ENCODE measurements at regions not wholly inside any gene's neighbourhood (a gene's known extent, or its start where the extent isn't known, plus 50 kb on each side); places are given as distances from the start of the nearest gene placed in this dataset.

DNA sequence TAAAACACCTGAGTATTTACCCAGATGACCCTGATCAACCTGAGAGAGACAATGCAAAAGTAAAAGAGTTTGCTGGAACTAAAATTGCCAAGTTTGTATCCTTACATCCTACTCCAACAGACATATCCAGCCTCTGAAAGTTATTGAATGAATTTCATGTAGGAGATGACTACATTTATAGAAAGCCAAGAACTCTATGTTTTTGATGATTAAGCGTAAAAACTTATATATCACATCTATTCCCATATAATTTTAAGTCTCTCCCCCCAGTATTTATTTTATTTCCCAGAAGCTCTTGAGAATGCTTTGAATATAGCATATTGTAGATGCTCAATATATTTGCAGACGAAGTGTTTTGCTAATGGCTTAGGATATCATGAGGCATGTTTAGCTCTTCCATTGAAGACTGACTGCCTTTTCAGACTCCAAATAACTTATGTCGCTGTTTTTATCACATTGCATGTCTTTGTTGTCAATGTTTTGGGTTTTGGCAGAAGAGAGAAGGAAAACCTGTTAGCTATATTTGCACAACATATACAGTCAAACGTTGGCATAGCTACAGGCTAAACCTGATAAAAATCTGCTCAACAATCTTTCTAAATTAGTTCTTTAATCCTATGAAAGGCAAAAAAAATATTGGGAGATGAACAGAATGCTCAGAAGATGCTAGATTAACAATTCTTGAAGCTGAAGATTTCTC lies 213.6 kb downstream of the DIO2 start:
- no peak for TF ChIP-seq ZNF253 (CRISPR knock-in tag; conservative IDR thresholded peaks at IDR 0.05)
- TF ChIP-seq TCF7L2 (IDR thresholded peaks at IDR 0.05; ENCODE audit: low read depth, low read length), result no peak
- TF ChIP-seq L3MBTL2 (IDR thresholded peaks at IDR 0.05), result no peak
- TF ChIP-seq, protein P1, sequence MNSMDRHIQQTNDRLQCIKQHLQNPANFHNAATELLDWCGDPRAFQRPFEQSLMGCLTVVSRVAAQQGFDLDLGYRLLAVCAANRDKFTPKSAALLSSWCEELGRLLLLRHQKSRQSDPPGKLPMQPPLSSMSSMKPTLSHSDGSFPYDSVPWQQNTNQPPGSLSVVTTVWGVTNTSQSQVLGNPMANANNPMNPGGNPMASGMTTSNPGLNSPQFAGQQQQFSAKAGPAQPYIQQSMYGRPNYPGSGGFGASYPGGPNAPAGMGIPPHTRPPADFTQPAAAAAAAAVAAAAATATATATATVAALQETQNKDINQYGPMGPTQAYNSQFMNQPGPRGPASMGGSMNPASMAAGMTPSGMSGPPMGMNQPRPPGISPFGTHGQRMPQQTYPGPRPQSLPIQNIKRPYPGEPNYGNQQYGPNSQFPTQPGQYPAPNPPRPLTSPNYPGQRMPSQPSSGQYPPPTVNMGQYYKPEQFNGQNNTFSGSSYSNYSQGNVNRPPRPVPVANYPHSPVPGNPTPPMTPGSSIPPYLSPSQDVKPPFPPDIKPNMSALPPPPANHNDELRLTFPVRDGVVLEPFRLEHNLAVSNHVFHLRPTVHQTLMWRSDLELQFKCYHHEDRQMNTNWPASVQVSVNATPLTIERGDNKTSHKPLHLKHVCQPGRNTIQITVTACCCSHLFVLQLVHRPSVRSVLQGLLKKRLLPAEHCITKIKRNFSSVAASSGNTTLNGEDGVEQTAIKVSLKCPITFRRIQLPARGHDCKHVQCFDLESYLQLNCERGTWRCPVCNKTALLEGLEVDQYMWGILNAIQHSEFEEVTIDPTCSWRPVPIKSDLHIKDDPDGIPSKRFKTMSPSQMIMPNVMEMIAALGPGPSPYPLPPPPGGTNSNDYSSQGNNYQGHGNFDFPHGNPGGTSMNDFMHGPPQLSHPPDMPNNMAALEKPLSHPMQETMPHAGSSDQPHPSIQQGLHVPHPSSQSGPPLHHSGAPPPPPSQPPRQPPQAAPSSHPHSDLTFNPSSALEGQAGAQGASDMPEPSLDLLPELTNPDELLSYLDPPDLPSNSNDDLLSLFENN (IDR thresholded peaks at IDR 0.05; ENCODE audit: low read depth in 2 of 2, low read length in 2 of 2), result no peak
- no peak for TF ChIP-seq CHD4 (IDR thresholded peaks at IDR 0.05; ENCODE audit: insufficient read depth, insufficient replicate concordance, low read depth, low read length, poor library complexity, severe bottlenecking)
- TF ChIP-seq ZNF232 (CRISPR knock-in tag; IDR thresholded peaks at IDR 0.05), result no peak
- TF ChIP-seq ZC3H11A (IDR thresholded peaks at IDR 0.05; ENCODE audit: low read depth, low read length), result no peak
- TF ChIP-seq, protein P2, sequence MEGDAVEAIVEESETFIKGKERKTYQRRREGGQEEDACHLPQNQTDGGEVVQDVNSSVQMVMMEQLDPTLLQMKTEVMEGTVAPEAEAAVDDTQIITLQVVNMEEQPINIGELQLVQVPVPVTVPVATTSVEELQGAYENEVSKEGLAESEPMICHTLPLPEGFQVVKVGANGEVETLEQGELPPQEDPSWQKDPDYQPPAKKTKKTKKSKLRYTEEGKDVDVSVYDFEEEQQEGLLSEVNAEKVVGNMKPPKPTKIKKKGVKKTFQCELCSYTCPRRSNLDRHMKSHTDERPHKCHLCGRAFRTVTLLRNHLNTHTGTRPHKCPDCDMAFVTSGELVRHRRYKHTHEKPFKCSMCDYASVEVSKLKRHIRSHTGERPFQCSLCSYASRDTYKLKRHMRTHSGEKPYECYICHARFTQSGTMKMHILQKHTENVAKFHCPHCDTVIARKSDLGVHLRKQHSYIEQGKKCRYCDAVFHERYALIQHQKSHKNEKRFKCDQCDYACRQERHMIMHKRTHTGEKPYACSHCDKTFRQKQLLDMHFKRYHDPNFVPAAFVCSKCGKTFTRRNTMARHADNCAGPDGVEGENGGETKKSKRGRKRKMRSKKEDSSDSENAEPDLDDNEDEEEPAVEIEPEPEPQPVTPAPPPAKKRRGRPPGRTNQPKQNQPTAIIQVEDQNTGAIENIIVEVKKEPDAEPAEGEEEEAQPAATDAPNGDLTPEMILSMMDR (IDR thresholded peaks at IDR 0.05 in 2 of 3, conservative IDR thresholded peaks at IDR 0.05 in 1 of 3; ENCODE audit: insufficient read depth in 2 of 3, low read depth in 1 of 3, low read length in 3 of 3), result no peak
- no peak for TF ChIP-seq SIRT6 (IDR thresholded peaks at IDR 0.05; ENCODE audit: low read depth, low read length)
- no peak for TF ChIP-seq POLR2A (conservative IDR thresholded peaks at IDR 0.05)
- TF ChIP-seq JUND (IDR thresholded peaks at IDR 0.05; ENCODE audit: borderline replicate concordance, low read depth, low read length), result no peak
- TF ChIP-seq JUND (tag; IDR thresholded peaks at IDR 0.05; ENCODE audit: borderline replicate concordance, low read depth, low read length), result no peak
- TF ChIP-seq FOS (IDR thresholded peaks at IDR 0.05; ENCODE audit: extremely low read depth, insufficient read length), result no peak
- TF ChIP-seq ZNF311 (CRISPR knock-in tag; IDR thresholded peaks at IDR 0.05), result no peak
